ENCODE measurements at regions not wholly inside any gene's neighbourhood (a gene's known extent, or its start where the extent isn't known, plus 50 kb on each side); places are given as distances from the start of the nearest gene placed in this dataset.

GRCh38 chr14:58796242-58797009 is 158.7 kb downstream of the DACT1 start:
- no peaks in the 10 kb centered on the region for H4K20me1 ChIP-seq (ENCODE audit: control insufficient read depth, extremely low read depth, insufficient read depth, low read length)
- H2AFZ ChIP-seq (ENCODE audit: control insufficient read depth, low read length), result no peak overlapping the region
- no peak overlapping the region for H3K9ac ChIP-seq (ENCODE audit: control insufficient read depth, extremely low read depth, insufficient read depth, low read length)
- H3K27ac ChIP-seq (ENCODE audit: control insufficient read depth, insufficient read depth, low read length), result no peak overlapping the region
- no peaks in the 10 kb centered on the region for H3K4me1 ChIP-seq (ENCODE audit: control insufficient read depth, extremely low read depth, insufficient read depth, low read length)
- H3K9me3 ChIP-seq (ENCODE audit: control insufficient read depth, low read depth, low read length), result no peaks in the 10 kb centered on the region
- DNase-seq (ENCODE audit: low read depth, low spot score) (no peak), FAIRE-seq (no peak)
- no peak for TF ChIP-seq CTCF (optimal IDR thresholded peaks at IDR 0.05 in 1 of 3, IDR thresholded peaks at IDR 0.05 in 1 of 3, conservative IDR thresholded peaks at IDR 0.05 in 1 of 3; ENCODE audit: extremely low read depth in 1 of 3, insufficient read depth in 2 of 3, low read length in 3 of 3)
- no peak for TF ChIP-seq EZH2 (IDR thresholded peaks at IDR 0.05; ENCODE audit: low read length)
- no peak overlapping the region for H3K4me3 ChIP-seq (ENCODE audit: control insufficient read depth in 2 of 3, extremely low read depth in 1 of 3, insufficient read depth in 2 of 3, low read depth in 1 of 3, low read length in 3 of 3)
- H3K36me3 ChIP-seq (ENCODE audit: control insufficient read depth in 2 of 2, extremely low read depth in 1 of 2, insufficient read depth in 2 of 2, low read length in 2 of 2), result no peaks in the 10 kb centered on the region
- H3K79me2 ChIP-seq (ENCODE audit: control insufficient read depth, insufficient read depth, low read length), result no peaks in the 10 kb centered on the region
- dilution Hi-C loops (cut with MboI; ENCODE audit: extremely low pct_ligation_motif_present, low sequenced_read_pairs), result no loop called here
- H3K9me1 ChIP-seq (ENCODE audit: control insufficient read depth, extremely low read depth, insufficient read depth, low read length), result no peaks in the 10 kb centered on the region
- no peaks in the 10 kb centered on the region for H3K27me3 ChIP-seq (ENCODE audit: control insufficient read depth, extremely low read depth, insufficient read depth, low read length)
- no peak overlapping the region for H3K4me2 ChIP-seq (ENCODE audit: control insufficient read depth, extremely low read depth, insufficient read depth, low read depth, low read length)

- Histone ChIP-seq H3K27ac (ENCODE audit: control insufficient read depth, insufficient read depth, low read length) (no peak overlapping the region), H3K4me1 (ENCODE audit: control insufficient read depth, extremely low read depth, insufficient read depth, low read length) (no peaks in the 10 kb centered on the region), H2AFZ (ENCODE audit: control insufficient read depth, low read length) (no peak overlapping the region), H3K9me1 (ENCODE audit: control insufficient read depth, extremely low read depth, insufficient read depth, low read length) (no peaks in the 10 kb centered on the region), H3K9me3 (ENCODE audit: control insufficient read depth, low read depth, low read length) (no peaks in the 10 kb centered on the region), H3K4me2 (ENCODE audit: control insufficient read depth, extremely low read depth, insufficient read depth, low read depth, low read length) (no peak overlapping the region), H3K27me3 (ENCODE audit: control insufficient read depth, extremely low read depth, insufficient read depth, low read length) (no peaks in the 10 kb centered on the region), H3K4me3 (ENCODE audit: control insufficient read depth in 2 of 3, extremely low read depth in 1 of 3, insufficient read depth in 2 of 3, low read depth in 1 of 3, low read length in 3 of 3) (no peak overlapping the region), H3K36me3 (ENCODE audit: control insufficient read depth in 2 of 2, extremely low read depth in 1 of 2, insufficient read depth in 2 of 2, low read length in 2 of 2) (no peaks in the 10 kb centered on the region), H3K9ac (ENCODE audit: control insufficient read depth, extremely low read depth, insufficient read depth, low read length) (no peak overlapping the region), H3K79me2 (ENCODE audit: control insufficient read depth, insufficient read depth, low read length) (no peaks in the 10 kb centered on the region), H4K20me1 (ENCODE audit: control insufficient read depth, extremely low read depth, insufficient read depth, low read length) (no peaks in the 10 kb centered on the region)
- DNase-seq (ENCODE audit: low read depth, low spot score), result no peak
- no peak for FAIRE-seq
- dilution Hi-C loops (cut with MboI; ENCODE audit: extremely low pct_ligation_motif_present, low sequenced_read_pairs), result no loop called here
- no peak for TF ChIP-seq CTCF (optimal IDR thresholded peaks at IDR 0.05 in 1 of 3, IDR thresholded peaks at IDR 0.05 in 1 of 3, conservative IDR thresholded peaks at IDR 0.05 in 1 of 3; ENCODE audit: extremely low read depth in 1 of 3, insufficient read depth in 2 of 3, low read length in 3 of 3)
- no peak for TF ChIP-seq EZH2 (IDR thresholded peaks at IDR 0.05; ENCODE audit: low read length)
Measured at GRCh38 chr14:58797010-58797429, 159.3 kb downstream of the DACT1 start.

All from keratinocyte (primary cell).